ENCODE measurements at regions not wholly inside any gene's neighbourhood (a gene's known extent, or its start where the extent isn't known, plus 50 kb on each side); places are given as distances from the start of the nearest gene placed in this dataset.

DNA sequence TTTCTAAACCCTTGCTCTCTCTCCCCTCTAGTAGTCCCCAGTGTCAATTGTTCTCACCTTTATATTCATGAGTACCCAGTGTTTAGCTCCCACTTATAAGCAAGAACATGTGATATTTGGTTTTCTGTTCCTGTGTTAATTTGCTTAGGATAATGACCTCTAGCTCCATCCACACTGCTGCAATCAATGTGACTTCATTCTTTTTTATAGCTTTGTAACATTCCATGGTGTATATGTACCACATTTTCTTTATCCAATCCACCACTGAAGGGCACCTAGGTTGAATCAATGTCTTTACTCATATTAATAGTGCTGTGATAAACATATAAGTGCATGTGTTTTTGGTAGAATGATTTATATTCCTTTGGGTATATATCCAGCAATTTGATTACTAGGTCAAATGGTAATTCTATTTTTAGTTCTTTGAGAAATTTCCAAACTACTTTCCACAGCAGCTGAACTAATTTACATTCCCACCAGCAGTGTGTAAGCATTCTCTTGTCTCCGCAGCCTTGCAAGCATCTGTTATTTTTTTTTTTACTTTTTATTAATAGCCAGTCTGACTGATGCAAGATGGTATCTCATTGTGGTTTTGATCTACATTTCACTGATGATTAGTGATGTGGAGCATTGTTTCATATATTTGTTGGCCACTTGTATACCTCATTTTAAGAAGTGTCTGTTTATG lies 277.8 kb downstream of the LTN1 start:
- Histone ChIP-seq H3K79me2 (ENCODE audit: control insufficient read depth, low read length) (no peaks in the 10 kb centered on the region), H4K20me1 (ENCODE audit: control insufficient read depth, insufficient read depth, low read depth, low read length) (no peaks in the 10 kb centered on the region), H3K27me3 (ENCODE audit: control insufficient read depth, low read length) (no peaks in the 10 kb centered on the region), H3K36me3 (ENCODE audit: control insufficient read depth, low read length) (no peaks in the 10 kb centered on the region), H3K9me2 (replicated peaks; ENCODE audit: control insufficient read depth, low read length) (no peaks in the 10 kb centered on the region; the same call in 1 of the 2 replicates), H3K4me1 (ENCODE audit: control insufficient read depth, low read length) (no peaks in the 10 kb centered on the region), H3K4me3 (ENCODE audit: low read length) (no peak overlapping the region), H3K9me3 (ENCODE audit: control insufficient read depth, insufficient read depth, low read length) (no peaks in the 10 kb centered on the region), H3K27ac (ENCODE audit: low read depth, low read length) (no peak overlapping the region), H3F3A (ENCODE audit: control insufficient read depth, insufficient read depth) (no peaks in the 10 kb centered on the region), H3K4me2 (ENCODE audit: low read length) (no peak overlapping the region)
- TF ChIP-seq, protein P1, sequence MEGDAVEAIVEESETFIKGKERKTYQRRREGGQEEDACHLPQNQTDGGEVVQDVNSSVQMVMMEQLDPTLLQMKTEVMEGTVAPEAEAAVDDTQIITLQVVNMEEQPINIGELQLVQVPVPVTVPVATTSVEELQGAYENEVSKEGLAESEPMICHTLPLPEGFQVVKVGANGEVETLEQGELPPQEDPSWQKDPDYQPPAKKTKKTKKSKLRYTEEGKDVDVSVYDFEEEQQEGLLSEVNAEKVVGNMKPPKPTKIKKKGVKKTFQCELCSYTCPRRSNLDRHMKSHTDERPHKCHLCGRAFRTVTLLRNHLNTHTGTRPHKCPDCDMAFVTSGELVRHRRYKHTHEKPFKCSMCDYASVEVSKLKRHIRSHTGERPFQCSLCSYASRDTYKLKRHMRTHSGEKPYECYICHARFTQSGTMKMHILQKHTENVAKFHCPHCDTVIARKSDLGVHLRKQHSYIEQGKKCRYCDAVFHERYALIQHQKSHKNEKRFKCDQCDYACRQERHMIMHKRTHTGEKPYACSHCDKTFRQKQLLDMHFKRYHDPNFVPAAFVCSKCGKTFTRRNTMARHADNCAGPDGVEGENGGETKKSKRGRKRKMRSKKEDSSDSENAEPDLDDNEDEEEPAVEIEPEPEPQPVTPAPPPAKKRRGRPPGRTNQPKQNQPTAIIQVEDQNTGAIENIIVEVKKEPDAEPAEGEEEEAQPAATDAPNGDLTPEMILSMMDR (IDR thresholded peaks at IDR 0.05; ENCODE audit: low read depth, low read length, poor library complexity, severe bottlenecking) = no peak
- TF ChIP-seq EZH2phosphoT487 (IDR thresholded peaks at IDR 0.05; ENCODE audit: borderline replicate concordance, low read length) = no peak

DNA sequence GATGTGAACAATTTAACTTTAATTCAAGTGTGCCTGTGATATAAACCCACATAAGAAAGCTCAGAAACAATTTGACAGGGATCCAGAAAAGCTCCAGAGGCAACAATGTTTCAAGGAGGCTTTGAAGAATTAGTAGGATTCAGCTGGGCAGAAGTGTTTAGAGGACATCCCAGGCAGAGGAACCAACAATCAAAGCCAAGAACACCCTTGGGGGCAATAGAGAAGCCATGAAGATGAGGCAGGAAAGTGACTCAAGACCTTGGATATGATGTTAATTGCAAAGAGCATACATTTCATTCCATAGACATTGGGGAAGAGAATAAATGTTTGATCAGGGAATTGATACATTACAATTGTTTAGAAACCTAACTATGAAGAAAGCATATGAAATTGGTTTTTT lies 280.3 kb downstream of the LTN1 start:
- H3K4me3 ChIP-seq (ENCODE audit: low read length) = no peak overlapping the region
- H3K36me3 ChIP-seq (ENCODE audit: control insufficient read depth, low read length) = no peaks in the 10 kb centered on the region
- H3K27ac ChIP-seq (ENCODE audit: low read depth, low read length) = no peak overlapping the region
- no peaks in the 10 kb centered on the region for H3F3A ChIP-seq (ENCODE audit: control insufficient read depth, insufficient read depth)
- H3K9me3 ChIP-seq (ENCODE audit: control insufficient read depth, insufficient read depth, low read length) = no peaks in the 10 kb centered on the region
- H3K4me2 ChIP-seq (ENCODE audit: low read length) = no peak overlapping the region
- H3K79me2 ChIP-seq (ENCODE audit: control insufficient read depth, low read length) = no peaks in the 10 kb centered on the region
- no peaks in the 10 kb centered on the region for H3K4me1 ChIP-seq (ENCODE audit: control insufficient read depth, low read length)
- TF ChIP-seq EZH2phosphoT487 (IDR thresholded peaks at IDR 0.05; ENCODE audit: borderline replicate concordance, low read length) = no peak
- TF ChIP-seq, protein P1 (IDR thresholded peaks at IDR 0.05; ENCODE audit: low read depth, low read length, poor library complexity, severe bottlenecking) = no peak
- no peaks in the 10 kb centered on the region for H4K20me1 ChIP-seq (ENCODE audit: control insufficient read depth, insufficient read depth, low read depth, low read length)
- no peaks in the 10 kb centered on the region; the same call in 1 of the 2 replicates for H3K9me2 ChIP-seq (replicated peaks; ENCODE audit: control insufficient read depth, low read length)
- no peaks in the 10 kb centered on the region for H3K27me3 ChIP-seq (ENCODE audit: control insufficient read depth, low read length)

DNA sequence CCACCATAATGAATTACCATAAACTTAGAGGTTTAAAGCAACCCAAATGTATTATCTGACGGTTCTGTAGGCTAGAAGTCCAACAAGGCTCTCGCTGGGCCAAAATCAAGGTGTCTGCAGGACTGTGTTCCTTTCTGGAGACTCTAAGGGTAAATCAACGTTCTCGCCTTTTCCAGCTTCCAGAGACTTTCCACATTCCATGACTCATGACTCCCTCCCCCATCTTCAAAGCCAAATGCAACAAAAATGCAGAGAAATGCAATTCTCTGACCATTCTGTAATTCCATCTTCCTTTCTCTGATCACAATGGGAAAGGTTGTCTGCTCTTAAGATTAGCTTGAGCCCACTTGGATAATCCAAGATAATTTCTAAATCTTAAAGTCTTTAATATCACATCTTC lies 287.1 kb downstream of the LTN1 start:
- no peak overlapping the region for H3K4me2 ChIP-seq (ENCODE audit: low read length)

More for the DNA sequence above, 287.1 kb downstream of the LTN1 start:
- H3K36me3 ChIP-seq (ENCODE audit: control insufficient read depth, low read length) = no peaks in the 10 kb centered on the region
- no peaks in the 10 kb centered on the region for H4K20me1 ChIP-seq (ENCODE audit: control insufficient read depth, insufficient read depth, low read depth, low read length)
- H3K79me2 ChIP-seq (ENCODE audit: control insufficient read depth, low read length) = no peaks in the 10 kb centered on the region
- no peaks in the 10 kb centered on the region for H3K27me3 ChIP-seq (ENCODE audit: control insufficient read depth, low read length)
- H3F3A ChIP-seq (ENCODE audit: control insufficient read depth, insufficient read depth) = no peaks in the 10 kb centered on the region
- no peaks in the 10 kb centered on the region for H3K9me3 ChIP-seq (ENCODE audit: control insufficient read depth, insufficient read depth, low read length)
- no peak overlapping the region for H3K4me3 ChIP-seq (ENCODE audit: low read length)
- H3K4me1 ChIP-seq (ENCODE audit: control insufficient read depth, low read length) = no peaks in the 10 kb centered on the region
- TF ChIP-seq, protein P1 (IDR thresholded peaks at IDR 0.05; ENCODE audit: low read depth, low read length, poor library complexity, severe bottlenecking) = no peak
- no peak for TF ChIP-seq EZH2phosphoT487 (IDR thresholded peaks at IDR 0.05; ENCODE audit: borderline replicate concordance, low read length)
- no peak overlapping the region for H3K27ac ChIP-seq (ENCODE audit: low read depth, low read length)
- no peaks in the 10 kb centered on the region; the same call in 1 of the 2 replicates for H3K9me2 ChIP-seq (replicated peaks; ENCODE audit: control insufficient read depth, low read length)
